Neural progenitor cell (in vitro differentiated cells): ENCODE measurements at regions not wholly inside any gene's neighbourhood (a gene's known extent, or its start where the extent isn't known, plus 50 kb on each side); places are given as distances from the start of the nearest gene placed in this dataset.

Experiments
- CTCF ChIP-seq: fragments of 200-600 bp; sonication (generic); IDR thresholded peaks from 2 replicates; pipeline ENCODE4 v1.5.1; 2017; ENCODE audit warnings: antibody characterized with exemption, mild to moderate bottlenecking
- EZH2 ChIP-seq: fragments of 200-600 bp; sonication (generic); IDR thresholded peaks from 2 replicates; pipeline ENCODE4 v1.6.1; 2017; ENCODE audit warnings: antibody characterized with exemption, mild to moderate bottlenecking, moderate library complexity
- EZH2phosphoT487 ChIP-seq: fragments of 200-600 bp; sonication (generic); IDR thresholded peaks from 2 replicates; pipeline ENCODE4 v1.6.1; 2017; ENCODE audit warnings: antibody characterized with exemption

DNA sequence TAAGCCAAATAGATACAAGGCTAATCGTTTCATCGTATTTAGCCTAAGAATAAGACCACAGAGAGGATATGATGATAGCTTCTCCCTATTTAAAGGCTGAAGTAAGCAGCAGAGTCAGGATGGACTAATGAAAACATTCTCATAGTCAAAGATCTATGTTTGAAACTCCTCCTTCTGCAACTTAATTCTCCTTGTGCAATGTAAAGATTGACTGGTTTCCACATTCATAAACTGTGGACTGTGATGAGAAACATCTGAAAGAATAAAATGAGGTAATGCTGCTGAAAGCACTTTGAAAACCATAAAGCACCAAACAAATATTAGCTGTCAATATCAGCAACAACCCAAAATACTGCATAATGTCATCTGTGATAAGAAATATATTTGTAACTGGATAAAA lies 361.9 kb downstream of the CSNK1G3 start:
- TF ChIP-seq CTCF (no peak), EZH2phosphoT487 (no peak), EZH2 (no peak)
